WERI-Rb-1 (cell line): ENCODE measurements at regions not wholly inside any gene's neighbourhood (a gene's known extent, or its start where the extent isn't known, plus 50 kb on each side); places are given as distances from the start of the nearest gene placed in this dataset.

Experiments used
- DNase-seq: peaks from one replicate; pipeline ENCODE4 v3.0.0-alpha.2; 2020
- H3K27ac ChIP-seq: fragments of 250-450 bp; sonication (Bioruptor Pico); 2 replicates; pipeline ENCODE4 v1.5.1; 2020; ENCODE audit warnings: mild to moderate bottlenecking, moderate library complexity
- H3K27me3 ChIP-seq: fragments of 250-450 bp; sonication (Bioruptor Pico); 2 replicates; pipeline ENCODE4 v1.5.1; 2021; ENCODE audit warnings: mild to moderate bottlenecking, low read depth, moderate library complexity; ENCODE audit not compliant: insufficient read depth, severe bottlenecking
- H3K36me3 ChIP-seq: fragments of 250-450 bp; sonication (Bioruptor Pico); 2 replicates; pipeline ENCODE4 v1.5.1; 2020; ENCODE audit warnings: mild to moderate bottlenecking, moderate library complexity
- H3K4me3 ChIP-seq: 2 replicates; pipeline ENCODE4 v1.5.1; 2011; ENCODE audit warnings: low read depth, mild to moderate bottlenecking, control low read depth, low read length
- H3K9me3 ChIP-seq: fragments of 250-450 bp; sonication (Bioruptor Pico); 2 replicates; pipeline ENCODE4 v1.5.1; 2021; ENCODE audit warnings: mild to moderate bottlenecking, moderate library complexity; ENCODE audit not compliant: severe bottlenecking
- TF ChIP-seq, protein P1 (sequence below): IDR thresholded peaks from 2 replicates; pipeline ENCODE4 v1.5.1; 2011; ENCODE audit warnings: low read depth, mild to moderate bottlenecking, control low read depth, inconsistent platforms, low read length

DNA sequence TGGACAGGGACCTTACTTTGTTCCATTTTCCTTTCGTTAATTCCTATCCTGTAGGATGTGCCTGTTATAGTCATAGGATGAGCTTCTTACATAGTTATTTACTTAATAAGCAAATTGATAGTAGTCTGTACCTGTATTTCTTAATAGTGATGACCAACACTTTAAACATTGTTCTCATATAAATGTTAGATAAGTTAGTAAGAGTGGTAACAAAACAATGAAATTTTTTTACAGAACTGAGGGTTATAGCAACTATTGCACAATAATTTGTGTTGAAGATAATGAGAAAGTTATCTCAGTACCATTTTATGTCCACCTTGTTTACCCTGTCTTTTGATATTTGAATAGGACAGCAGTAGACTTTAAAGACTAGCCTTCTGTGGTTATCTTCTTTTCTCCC lies 162.9 kb upstream of the ELL2 start:
- H3K4me3 ChIP-seq: no peak overlapping the region
- no peaks in the 10 kb centered on the region for H3K9me3 ChIP-seq
- TF ChIP-seq, protein P1, sequence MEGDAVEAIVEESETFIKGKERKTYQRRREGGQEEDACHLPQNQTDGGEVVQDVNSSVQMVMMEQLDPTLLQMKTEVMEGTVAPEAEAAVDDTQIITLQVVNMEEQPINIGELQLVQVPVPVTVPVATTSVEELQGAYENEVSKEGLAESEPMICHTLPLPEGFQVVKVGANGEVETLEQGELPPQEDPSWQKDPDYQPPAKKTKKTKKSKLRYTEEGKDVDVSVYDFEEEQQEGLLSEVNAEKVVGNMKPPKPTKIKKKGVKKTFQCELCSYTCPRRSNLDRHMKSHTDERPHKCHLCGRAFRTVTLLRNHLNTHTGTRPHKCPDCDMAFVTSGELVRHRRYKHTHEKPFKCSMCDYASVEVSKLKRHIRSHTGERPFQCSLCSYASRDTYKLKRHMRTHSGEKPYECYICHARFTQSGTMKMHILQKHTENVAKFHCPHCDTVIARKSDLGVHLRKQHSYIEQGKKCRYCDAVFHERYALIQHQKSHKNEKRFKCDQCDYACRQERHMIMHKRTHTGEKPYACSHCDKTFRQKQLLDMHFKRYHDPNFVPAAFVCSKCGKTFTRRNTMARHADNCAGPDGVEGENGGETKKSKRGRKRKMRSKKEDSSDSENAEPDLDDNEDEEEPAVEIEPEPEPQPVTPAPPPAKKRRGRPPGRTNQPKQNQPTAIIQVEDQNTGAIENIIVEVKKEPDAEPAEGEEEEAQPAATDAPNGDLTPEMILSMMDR: no peak
- H3K27me3 ChIP-seq: no peaks in the 10 kb centered on the region
- H3K27ac ChIP-seq: no peak overlapping the region
- DNase-seq: no peak
- H3K36me3 ChIP-seq: no peaks in the 10 kb centered on the region

DNA sequence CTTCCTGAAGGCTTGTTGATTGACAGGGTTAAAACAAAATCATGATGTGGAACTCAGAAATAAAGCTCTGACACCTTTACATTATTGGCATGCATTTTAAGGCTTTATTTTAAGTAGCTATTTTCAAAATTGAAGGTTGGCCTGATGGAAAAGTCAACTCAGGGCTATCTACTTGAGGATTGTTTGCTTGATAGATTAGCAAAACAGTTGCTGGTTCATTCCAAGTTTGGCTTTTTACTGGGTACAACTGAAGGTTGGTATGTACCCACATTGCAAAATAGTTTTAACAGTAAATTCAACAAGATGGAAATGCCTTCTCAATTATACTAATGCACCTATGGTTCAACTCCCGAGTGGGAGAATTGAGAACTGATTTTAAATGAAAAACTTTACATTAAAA lies 161.8 kb upstream of the ELL2 start:
- no peaks in the 10 kb centered on the region for H3K27me3 ChIP-seq
- H3K27ac ChIP-seq: no peak overlapping the region
- H3K9me3 ChIP-seq: no peaks in the 10 kb centered on the region
- H3K36me3 ChIP-seq: no peaks in the 10 kb centered on the region
- H3K4me3 ChIP-seq: no peak overlapping the region
- no peak for DNase-seq
- TF ChIP-seq, protein P1: no peak

DNA sequence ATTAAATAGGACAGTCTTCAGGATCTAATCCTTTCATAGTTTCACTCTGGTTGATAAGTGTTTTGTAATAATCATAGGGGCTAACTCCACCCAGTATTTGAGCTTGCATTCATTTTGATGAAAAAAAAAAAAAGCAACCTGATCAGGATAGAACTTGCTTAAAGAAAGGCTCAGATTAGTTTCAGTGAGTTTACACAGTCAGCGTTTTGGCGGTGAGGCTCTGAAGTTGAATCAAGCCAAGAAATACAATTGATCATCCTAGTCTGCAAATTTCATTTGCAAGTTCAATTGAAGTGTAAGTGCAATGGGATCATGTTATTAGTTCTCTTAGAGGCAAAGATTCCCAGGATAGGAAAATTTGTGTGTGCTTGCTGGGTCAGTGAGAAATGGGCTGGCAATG lies 159.7 kb upstream of the ELL2 start:
- H3K9me3 ChIP-seq: no peaks in the 10 kb centered on the region
- no peaks in the 10 kb centered on the region for H3K27me3 ChIP-seq
- H3K4me3 ChIP-seq: no peak overlapping the region
- no peak for DNase-seq
- H3K36me3 ChIP-seq: no peaks in the 10 kb centered on the region
- TF ChIP-seq, protein P1: no peak
- no peak overlapping the region for H3K27ac ChIP-seq

DNA sequence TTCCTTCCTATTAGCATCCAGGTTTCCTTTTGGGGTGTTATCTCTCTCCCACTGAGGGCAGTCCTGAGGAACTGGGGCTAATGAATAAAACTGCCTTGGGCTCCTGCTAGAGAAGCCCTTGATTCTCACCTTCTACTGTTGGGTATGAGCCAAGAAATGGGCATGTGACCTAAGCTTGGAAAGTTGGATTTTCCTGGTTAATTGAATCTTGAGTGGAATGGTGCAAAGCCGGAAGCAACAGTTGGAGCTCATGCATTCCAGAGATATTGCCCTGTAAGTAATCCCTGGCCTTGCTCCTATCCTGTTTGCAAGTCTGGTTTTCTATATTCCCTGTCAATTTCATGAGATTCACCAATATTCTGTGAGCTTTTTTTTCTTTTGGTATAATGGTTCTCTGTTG lies 158.5 kb upstream of the ELL2 start:
- Histone ChIP-seq H3K27ac (no peak overlapping the region), H3K27me3 (no peaks in the 10 kb centered on the region), H3K4me3 (no peak overlapping the region), H3K36me3 (no peaks in the 10 kb centered on the region), H3K9me3 (no peaks in the 10 kb centered on the region)
- TF ChIP-seq, protein P1: no peak
- no peak for DNase-seq

DNA sequence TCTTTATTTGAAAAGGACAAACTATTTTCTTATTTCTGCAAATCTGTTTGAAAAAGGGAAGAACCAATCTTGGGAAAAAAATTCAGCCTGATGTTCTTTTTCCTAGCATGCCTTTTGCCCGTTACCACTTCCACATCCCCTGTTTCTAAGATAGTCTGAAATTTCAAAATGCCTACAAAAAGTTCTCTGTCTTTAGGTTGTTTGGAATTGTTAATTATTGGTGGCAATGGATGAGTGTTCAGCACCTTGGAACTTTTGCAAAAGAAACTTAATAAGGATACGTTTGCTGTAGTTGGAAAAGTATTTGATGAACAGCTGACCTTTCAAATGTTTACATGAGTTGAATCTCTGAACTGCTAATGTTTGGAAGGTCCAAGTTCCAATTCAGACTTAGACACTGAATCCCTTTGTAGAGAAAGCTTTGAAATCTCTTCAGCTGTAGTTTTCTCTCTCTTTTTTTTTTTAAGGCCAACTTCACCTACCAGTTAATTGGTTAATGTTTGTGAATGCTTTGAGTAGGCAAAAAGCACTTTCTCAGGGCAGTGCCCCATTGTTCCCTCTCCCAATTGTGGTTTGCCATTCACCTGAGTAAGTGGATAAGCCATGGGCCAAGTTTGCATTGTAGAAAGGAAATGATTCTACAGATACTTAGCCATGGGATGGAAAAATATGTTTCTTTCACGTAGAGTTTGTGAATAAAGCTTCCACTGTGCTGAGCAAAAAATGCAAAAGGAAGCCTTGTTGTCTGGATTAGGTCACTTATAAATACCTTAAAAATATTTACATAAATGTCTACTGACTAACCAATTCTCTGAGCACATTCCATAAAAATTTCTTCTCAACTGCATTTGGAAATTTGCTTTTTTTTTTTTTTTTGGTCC lies 156.4 kb upstream of the ELL2 start:
- H3K27ac ChIP-seq: no peak overlapping the region
- H3K4me3 ChIP-seq: no peak overlapping the region
- H3K36me3 ChIP-seq: no peaks in the 10 kb centered on the region
- H3K27me3 ChIP-seq: no peaks in the 10 kb centered on the region
- DNase-seq: no peak
- H3K9me3 ChIP-seq: no peaks in the 10 kb centered on the region
- TF ChIP-seq, protein P1: no peak
